K562 (cell line): ENCODE measurements at regions not wholly inside any gene's neighbourhood (a gene's known extent, or its start where the extent isn't known, plus 50 kb on each side); places are given as distances from the start of the nearest gene placed in this dataset.

ENCODE experiments used
- ATAC-seq: fragments of 200-7000 bp; cut with Tn5 transposase; 3 replicates; pipeline ENCODE4 v1.9.1; 2020; ENCODE audit warnings: moderate library complexity
- BruUV-seq: library from RNA; stranded (reverse); fragments of 400-500 nt; replicated peaks from 2 replicates; lab custom pipeline; 2021; lab: Mats Ljungman, UMichigan
- CTCF ChIA-PET: fragments of 300-600 bp; formaldehyde crosslinking; extraction: SDS; loops from one replicate; lab custom pipeline; 2021; ENCODE audit warnings: low intra/inter-chr PET ratio; lab: Yijun Ruan, JAX
- POLR2A ChIA-PET: fragments of 300-600, 350-650 bp; sonication (Branson Sonifier 250); formaldehyde crosslinking; extraction: SDS; loops from one replicate; lab custom pipeline; 2021; ENCODE audit warnings: antibody characterized with exemption, inconsistent platforms; lab: Yijun Ruan, JAX
- DNase-seq, 4 experiments: peaks; one replicate each; pipeline versions ENCODE4 v3.0.0 to v3.0.0-alpha.2; 2011 to 2018; ENCODE audit warnings: low spot score in 3 of 4, mixed read lengths in 3 of 4; ENCODE audit errors: extremely low read depth in 1 of 4
- FAIRE-seq: peaks from 2 replicates; lab custom pipeline; 2011; peaks lifted over from hg19 to GRCh38; lab: Jason Lieb, UNC
- H2AFZ ChIP-seq: 2 replicates; pipeline ENCODE4 v1.6.0; 2011; ENCODE audit warnings: low read depth, low read length, control low read depth, inconsistent platforms
- H3K27ac ChIP-seq: fragments of 200-600 bp; 3 replicates; pipeline ENCODE4 v1.8.0; 2011; ENCODE audit warnings: low read depth, mild to moderate bottlenecking, control low read depth, inconsistent platforms, low read length, moderate library complexity, mixed read lengths; ENCODE audit errors: extremely low read depth
- H3K27me3 ChIP-seq, 2 experiments: fragments of 300-600 bp in 1 of 2; 2 replicates in 1 of 2; 3 replicates in 1 of 2; pipeline versions ENCODE4 v1.6.0 to v1.8.0; 2011; ENCODE audit warnings: inconsistent platforms in 2 of 2, low read length in 2 of 2, mild to moderate bottlenecking in 1 of 2, mixed read lengths in 1 of 2, moderate library complexity in 1 of 2; ENCODE audit not compliant: control insufficient read depth in 2 of 2, insufficient read depth in 2 of 2
- H3K36me3 ChIP-seq: fragments of 300-600 bp; 3 replicates; pipeline ENCODE4 v1.8.0; 2011; ENCODE audit warnings: mild to moderate bottlenecking, low read length, inconsistent platforms; ENCODE audit not compliant: control insufficient read depth, insufficient read depth
- H3K4me1 ChIP-seq, 2 experiments: fragments of 200-600 bp in 1 of 2; replicated peaks in 1 of 2; 2 replicates in 1 of 2; 3 replicates in 1 of 2; pipeline versions ENCODE4 v1.5.1 to v1.8.0; 2011; ENCODE audit warnings: inconsistent platforms in 2 of 2, low read length in 2 of 2, mild to moderate bottlenecking in 1 of 2, mixed read lengths in 1 of 2, moderate library complexity in 1 of 2; ENCODE audit not compliant: control insufficient read depth in 2 of 2, insufficient read depth in 2 of 2
- H3K4me2 ChIP-seq: 2 replicates; pipeline ENCODE4 v1.6.1; 2011; ENCODE audit warnings: low read length, control low read depth, inconsistent platforms, mixed read lengths; ENCODE audit not compliant: insufficient read depth
- H3K4me3 ChIP-seq: fragments of 200-600 bp; sonication (generic), shearing (Covaris generic); 2 replicates; pipeline ENCODE4 v1.5.1; 2016; ENCODE audit warnings: control low read depth, inconsistent platforms
- H3K79me2 ChIP-seq: fragments of 200-600 bp; 3 replicates; pipeline ENCODE4 v1.8.0; 2011; ENCODE audit warnings: low read length, inconsistent platforms; ENCODE audit not compliant: control insufficient read depth, insufficient read depth
- H3K9ac ChIP-seq, 2 experiments: 2 replicates each; pipeline versions ENCODE4 v1.6.0 to v1.6.1; 2011; ENCODE audit warnings: low read depth in 2 of 2, low read length in 2 of 2, control low read depth in 1 of 2, inconsistent platforms in 1 of 2, mild to moderate bottlenecking in 1 of 2, mixed read lengths in 1 of 2; ENCODE audit not compliant: insufficient read depth in 1 of 2
- H3K9me1 ChIP-seq: one replicate; pipeline ENCODE4 v1.6.0; 2011; ENCODE audit warnings: inconsistent platforms, mild to moderate bottlenecking, low read length, moderate library complexity; ENCODE audit not compliant: control insufficient read depth, insufficient read depth
- H3K9me3 ChIP-seq: replicated peaks from 2 replicates; pipeline ENCODE4 v1.5.1; 2011; ENCODE audit warnings: low read depth, low read length, inconsistent platforms; ENCODE audit not compliant: control insufficient read depth, insufficient read depth
- H4K20me1 ChIP-seq: replicated peaks from 2 replicates; pipeline ENCODE4 v1.6.1; 2011; ENCODE audit warnings: low read length, inconsistent platforms, mixed read lengths; ENCODE audit not compliant: control insufficient read depth, insufficient read depth
- CBX5 ChIP-seq: IDR thresholded peaks from 2 replicates; pipeline ENCODE4 v1.6.1; 2014; ENCODE audit warnings: low read depth, borderline replicate concordance
- FOXM1 ChIP-seq, 2 experiments: fragments of 450-650 bp in 1 of 2; sonication (generic) in 1 of 2; formaldehyde crosslinking in 1 of 2; IDR thresholded peaks; 2 replicates each; pipeline versions ENCODE4 v1.6.1 to v1.9.0; 2017 to 2022; ENCODE audit warnings: low read depth in 2 of 2, mild to moderate bottlenecking in 2 of 2, missing genetic modification reagents in 1 of 2, moderate library complexity in 1 of 2
- MXI1 ChIP-seq: IDR thresholded peaks from 2 replicates; pipeline ENCODE4 v1.6.1; 2011; ENCODE audit warnings: low read depth, mild to moderate bottlenecking, improper control_type of control experiment, low read length
- PHTF2 ChIP-seq: fragments of 250-450 bp; sonication (Bioruptor Pico); IDR thresholded peaks from 2 replicates; pipeline ENCODE4 v1.5.0; 2021; ENCODE audit warnings: mild to moderate bottlenecking
- SIN3A ChIP-seq, 2 experiments: fragments of 150-350 bp in 1 of 2; IDR thresholded peaks; 2 replicates each; pipeline ENCODE4 v1.6.1; 2011 to 2016; ENCODE audit warnings: borderline replicate concordance in 2 of 2, low read depth in 2 of 2, low read length in 2 of 2, mild to moderate bottlenecking in 2 of 2, moderate library complexity in 2 of 2; ENCODE audit not compliant: control insufficient read depth in 1 of 2
- SRSF1 ChIP-seq: fragments of 200-400 bp; formaldehyde crosslinking; IDR thresholded peaks from 2 replicates; pipeline ENCODE4 v1.6.1; 2017; ENCODE audit warnings: mild to moderate bottlenecking, low read depth, low read length, moderate library complexity
- ZNF174 ChIP-seq: fragments of 250-450 bp; sonication (Bioruptor Pico); IDR thresholded peaks from 2 replicates; pipeline ENCODE4 v1.4.0; 2020; ENCODE audit warnings: mild to moderate bottlenecking
- WGBS: fragments of 100-300 bp; shearing (Covaris generic); methylation state at CpG from one replicate; pipeline ENCODE4 v1.1.6; 2016; ENCODE audit warnings: low coverage, mixed read lengths; ENCODE audit not compliant: insufficient coverage; ENCODE audit errors: missing lambda C conversion rate; 5-methylcytosine and 5-hydroxymethylcytosine counted together
- in situ Hi-C: fragments of 300-500 bp; cut with MboI; formaldehyde crosslinking; loops from 4 replicates; pipeline ENCODE4 v1.15.0; 2018; ENCODE audit warnings: inconsistent platforms, mixed read lengths
- intact Hi-C: fragments of 100-400 bp; cut with micrococcal nuclease; formaldehyde crosslinking; loops from 2 replicates; pipeline ENCODE4 v1.14.2; 2022
- TF ChIP-seq, protein P1 (sequence below): IDR thresholded peaks from 2 replicates; pipeline ENCODE4 v1.6.1; 2011; ENCODE audit warnings: borderline replicate concordance, low read depth, mild to moderate bottlenecking, moderate library complexity, low read length; ENCODE audit not compliant: insufficient read depth, poor library complexity, severe bottlenecking
- TF ChIP-seq, protein P2 (sequence below): fragments of 250-450 bp; sonication (Bioruptor Pico); IDR thresholded peaks from 2 replicates; pipeline ENCODE4 v1.5.0; 2022; ENCODE audit warnings: mild to moderate bottlenecking
- TF ChIP-seq, protein P3 (sequence below): sonication (generic); formaldehyde crosslinking; IDR thresholded peaks from 2 replicates; pipeline ENCODE4 v1.8.0; 2023; ENCODE audit warnings: mild to moderate bottlenecking, missing genetic modification reagents

DNA sequence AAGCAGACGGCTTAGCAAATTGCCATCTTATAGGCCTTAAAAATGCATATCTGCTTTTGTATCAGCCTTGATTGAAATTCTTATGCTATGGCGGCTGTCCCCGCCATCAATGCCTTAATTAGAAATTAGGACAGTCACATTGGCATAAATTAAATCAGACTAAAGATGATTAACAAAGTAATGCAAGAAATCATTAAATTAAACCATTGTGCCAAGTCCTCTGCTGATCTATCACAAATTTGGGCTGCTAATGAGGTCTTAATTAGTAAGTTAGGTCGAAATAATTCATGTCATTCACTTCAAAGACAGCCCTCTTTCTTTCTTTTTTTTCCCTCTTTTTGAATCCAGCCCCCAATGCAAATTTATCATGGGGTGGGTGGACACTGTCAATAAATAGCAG is 159.3 kb downstream of the MIAT start:
- no TSS peak for BruUV-seq
- DNase-seq: no peak
- FAIRE-seq: no peak
- no peaks in the 10 kb centered on the region for H3K36me3 ChIP-seq
- ChIA-PET CTCF (no interaction called here), POLR2A (no interaction called here)
- TF ChIP-seq SRSF1: no peak
- TF ChIP-seq, protein P1, sequence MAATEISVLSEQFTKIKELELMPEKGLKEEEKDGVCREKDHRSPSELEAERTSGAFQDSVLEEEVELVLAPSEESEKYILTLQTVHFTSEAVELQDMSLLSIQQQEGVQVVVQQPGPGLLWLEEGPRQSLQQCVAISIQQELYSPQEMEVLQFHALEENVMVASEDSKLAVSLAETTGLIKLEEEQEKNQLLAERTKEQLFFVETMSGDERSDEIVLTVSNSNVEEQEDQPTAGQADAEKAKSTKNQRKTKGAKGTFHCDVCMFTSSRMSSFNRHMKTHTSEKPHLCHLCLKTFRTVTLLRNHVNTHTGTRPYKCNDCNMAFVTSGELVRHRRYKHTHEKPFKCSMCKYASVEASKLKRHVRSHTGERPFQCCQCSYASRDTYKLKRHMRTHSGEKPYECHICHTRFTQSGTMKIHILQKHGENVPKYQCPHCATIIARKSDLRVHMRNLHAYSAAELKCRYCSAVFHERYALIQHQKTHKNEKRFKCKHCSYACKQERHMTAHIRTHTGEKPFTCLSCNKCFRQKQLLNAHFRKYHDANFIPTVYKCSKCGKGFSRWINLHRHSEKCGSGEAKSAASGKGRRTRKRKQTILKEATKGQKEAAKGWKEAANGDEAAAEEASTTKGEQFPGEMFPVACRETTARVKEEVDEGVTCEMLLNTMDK: no peak
- TF ChIP-seq, protein P2, sequence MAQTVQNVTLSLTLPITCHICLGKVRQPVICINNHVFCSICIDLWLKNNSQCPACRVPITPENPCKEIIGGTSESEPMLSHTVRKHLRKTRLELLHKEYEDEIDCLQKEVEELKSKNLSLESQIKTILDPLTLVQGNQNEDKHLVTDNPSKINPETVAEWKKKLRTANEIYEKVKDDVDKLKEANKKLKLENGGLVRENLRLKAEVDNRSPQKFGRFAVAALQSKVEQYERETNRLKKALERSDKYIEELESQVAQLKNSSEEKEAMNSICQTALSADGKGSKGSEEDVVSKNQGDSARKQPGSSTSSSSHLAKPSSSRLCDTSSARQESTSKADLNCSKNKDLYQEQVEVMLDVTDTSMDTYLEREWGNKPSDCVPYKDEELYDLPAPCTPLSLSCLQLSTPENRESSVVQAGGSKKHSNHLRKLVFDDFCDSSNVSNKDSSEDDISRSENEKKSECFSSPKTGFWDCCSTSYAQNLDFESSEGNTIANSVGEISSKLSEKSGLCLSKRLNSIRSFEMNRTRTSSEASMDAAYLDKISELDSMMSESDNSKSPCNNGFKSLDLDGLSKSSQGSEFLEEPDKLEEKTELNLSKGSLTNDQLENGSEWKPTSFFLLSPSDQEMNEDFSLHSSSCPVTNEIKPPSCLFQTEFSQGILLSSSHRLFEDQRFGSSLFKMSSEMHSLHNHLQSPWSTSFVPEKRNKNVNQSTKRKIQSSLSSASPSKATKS: no peak
- no peak for TF ChIP-seq FOXM1 (IDR thresholded peaks at IDR 0.05; ENCODE audit: low read depth)
- no peak for TF ChIP-seq FOXM1 (CRISPR knock-in tag; IDR thresholded peaks at IDR 0.05; ENCODE audit: low read depth)
- TF ChIP-seq SIN3A (IDR thresholded peaks at IDR 0.05; ENCODE audit: borderline replicate concordance in 2 of 2, control insufficient read depth in 1 of 2, low read depth in 2 of 2, low read length in 2 of 2): no peak
- no peak for TF ChIP-seq CBX5
- no peak for TF ChIP-seq PHTF2 (CRISPR knock-in tag)
- no peak for TF ChIP-seq MXI1
- TF ChIP-seq ZNF174: no peak
- TF ChIP-seq, protein P3, sequence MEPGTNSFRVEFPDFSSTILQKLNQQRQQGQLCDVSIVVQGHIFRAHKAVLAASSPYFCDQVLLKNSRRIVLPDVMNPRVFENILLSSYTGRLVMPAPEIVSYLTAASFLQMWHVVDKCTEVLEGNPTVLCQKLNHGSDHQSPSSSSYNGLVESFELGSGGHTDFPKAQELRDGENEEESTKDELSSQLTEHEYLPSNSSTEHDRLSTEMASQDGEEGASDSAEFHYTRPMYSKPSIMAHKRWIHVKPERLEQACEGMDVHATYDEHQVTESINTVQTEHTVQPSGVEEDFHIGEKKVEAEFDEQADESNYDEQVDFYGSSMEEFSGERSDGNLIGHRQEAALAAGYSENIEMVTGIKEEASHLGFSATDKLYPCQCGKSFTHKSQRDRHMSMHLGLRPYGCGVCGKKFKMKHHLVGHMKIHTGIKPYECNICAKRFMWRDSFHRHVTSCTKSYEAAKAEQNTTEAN (CRISPR knock-in tag): no peak
- no peaks in the 10 kb centered on the region for H4K20me1 ChIP-seq
- 0% methylated on average over 4 of the region's 4 CpGs for WGBS
- H3K9ac ChIP-seq: no peak overlapping the region
- H3K4me2 ChIP-seq: no peak overlapping the region
- in situ Hi-C loops (no loop called here), intact Hi-C loops (no loop called here)
- no peaks in the 10 kb centered on the region for H3K9me3 ChIP-seq
- H2AFZ ChIP-seq: no peak overlapping the region
- H3K79me2 ChIP-seq: no peaks in the 10 kb centered on the region
- H3K4me3 ChIP-seq: no peak overlapping the region
- no peaks in the 10 kb centered on the region for H3K4me1 ChIP-seq
- H3K9me1 ChIP-seq: no peaks in the 10 kb centered on the region
- H3K27ac ChIP-seq: no peak overlapping the region
- H3K27me3 ChIP-seq: no peaks in the 10 kb centered on the region
- ATAC-seq: no peak
